Stomach (tissue), 8 donors: ENCODE measurements at regions not wholly inside any gene's neighbourhood (a gene's known extent, or its start where the extent isn't known, plus 50 kb on each side); places are given as distances from the start of the nearest gene placed in this dataset.
A peak's percentile ranks its signal among the peaks of the same experiment; 100 is the strongest.
"Not testable (repeated sequence)": the region's sequence is repeated elsewhere in the genome, so short reads cannot be mapped to it uniquely, and the experiment has no call there.

Source experiments
- DNase-seq, 2 donors: peaks; one replicate each; pipeline versions ENCODE4 v3.0.0 to v3.0.0-alpha.2; 2013 to 2019
- H3K27ac ChIP-seq, 5 donors: fragments of 200-600 bp in 4 of 5; sonication (generic) in 4 of 5; one replicate each; pipeline ENCODE4 v1.5.1; 2013 to 2019; ENCODE audit warnings: mild to moderate bottlenecking in 1 of 5, moderate library complexity in 1 of 5
- H3K27me3 ChIP-seq, 3 donors: fragments of 200-600 bp; sonication (generic); one replicate each; pipeline ENCODE4 v1.5.1; 2017 to 2019; ENCODE audit warnings: mixed run types in 1 of 3
- H3K36me3 ChIP-seq, 4 donors: fragments of 200-600 bp; sonication (generic); 1 replicate in 3 of 4; 2 replicates in 1 of 4; pipeline ENCODE4 v1.5.1; 2016 to 2019
- H3K4me1 ChIP-seq, 4 donors: fragments of 200-600 bp; sonication (generic); one replicate each; pipeline ENCODE4 v1.5.1; 2016 to 2019
- H3K4me3 ChIP-seq, 4 donors: fragments of 200-600 bp; sonication (generic) in 3 of 4; one replicate each; pipeline ENCODE4 v1.5.1; 2016 to 2019; ENCODE audit warnings: mild to moderate bottlenecking in 1 of 4
- H3K9me3 ChIP-seq, 4 donors: fragments of 200-600 bp; sonication (generic); one replicate each; pipeline ENCODE4 v1.5.1; 2016 to 2019
- EP300 ChIP-seq: sonication (generic); formaldehyde crosslinking; IDR thresholded peaks from one replicate; pipeline ENCODE4 v1.6.1; 2017; ENCODE audit warnings: antibody characterized with exemption
- POLR2A ChIP-seq, 4 donors: fragments of 450-650 bp; IDR thresholded peaks; one replicate each; pipeline ENCODE4 v1.6.1; 2016; ENCODE audit warnings: antibody characterized with exemption in 4 of 4, control low read depth in 2 of 4, mild to moderate bottlenecking in 1 of 4, moderate library complexity in 1 of 4
- POLR2AphosphoS5 ChIP-seq, 3 donors: sonication (generic); formaldehyde crosslinking; IDR thresholded peaks; one replicate each; pipeline ENCODE4 v1.6.1; 2016; ENCODE audit warnings: antibody characterized with exemption in 3 of 3
- WGBS, 5 donors: extraction: QIAGEN DNeasy Blood & Tissue Kit in 3 of 5; methylation state at CpG; one replicate each; pipeline versions ENCODE4 v1.1.5 to v1.1.7; 2013 to 2018; 5-methylcytosine and 5-hydroxymethylcytosine counted together
- intact Hi-C: fragments of 100-400 bp; cut with DNase I; formaldehyde crosslinking; loops from one replicate; pipeline ENCODE4 v1.15.1; 2023; ENCODE audit warnings: low total_unique reads
- TF ChIP-seq, protein P1 (sequence below), 7 experiments: fragments of 450-650 bp in 4 of 7; fragments of 200-600 bp in 3 of 7; sonication (generic) in 3 of 7; IDR thresholded peaks; one replicate each; pipeline ENCODE4 v1.5.1; 2016 to 2019; ENCODE audit warnings: antibody characterized with exemption in 7 of 7, control low read depth in 2 of 7, mild to moderate bottlenecking in 1 of 7
- donor health status: healthy with polysubstance abuse.
- donor health status: Bipolar disorder and iron deficiency.
- donor health status: healthy.

DNA sequence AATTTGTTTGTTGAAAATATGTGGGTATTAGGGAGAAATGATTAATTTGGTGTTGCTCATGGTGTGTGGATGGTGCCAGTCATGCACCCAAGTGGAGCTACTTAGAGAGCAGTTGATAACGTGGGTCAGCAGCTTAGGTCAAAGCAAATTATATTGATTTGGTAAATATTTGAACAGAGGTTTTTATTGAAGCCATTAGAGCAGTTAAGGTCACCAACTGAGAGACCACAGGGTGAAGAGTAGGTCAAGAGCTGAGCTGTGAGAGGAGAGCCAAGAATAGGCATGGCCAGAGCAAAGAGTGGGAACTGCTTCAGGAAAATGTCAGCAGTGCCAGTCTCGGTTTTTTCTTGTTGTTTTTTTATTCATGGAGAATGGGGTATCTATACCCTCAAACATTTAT, 97.9 kb downstream of the TMEM168 start:
- 14 to 29% (median 25%) methylated on average over 2 of the region's 2 CpGs for WGBS, 5 donors
- Histone ChIP-seq H3K9me3 (peaks cover 0 to 11% (median 9%) of the 10 kb centered on the region in 4 donors), H3K36me3 (no peaks in the 10 kb centered on the region), H3K4me1 (no peaks in the 10 kb centered on the region), H3K27me3 (no peaks in the 10 kb centered on the region), H3K4me3 (no peak overlapping the region), H3K27ac (no peak overlapping the region)
- no peak for DNase-seq
- TF ChIP-seq EP300, result no peak
- TF ChIP-seq POLR2AphosphoS5 (IDR thresholded peaks at IDR 0.05), result no peak
- TF ChIP-seq POLR2A (IDR thresholded peaks at IDR 0.05), result no peak
- TF ChIP-seq, protein P1, sequence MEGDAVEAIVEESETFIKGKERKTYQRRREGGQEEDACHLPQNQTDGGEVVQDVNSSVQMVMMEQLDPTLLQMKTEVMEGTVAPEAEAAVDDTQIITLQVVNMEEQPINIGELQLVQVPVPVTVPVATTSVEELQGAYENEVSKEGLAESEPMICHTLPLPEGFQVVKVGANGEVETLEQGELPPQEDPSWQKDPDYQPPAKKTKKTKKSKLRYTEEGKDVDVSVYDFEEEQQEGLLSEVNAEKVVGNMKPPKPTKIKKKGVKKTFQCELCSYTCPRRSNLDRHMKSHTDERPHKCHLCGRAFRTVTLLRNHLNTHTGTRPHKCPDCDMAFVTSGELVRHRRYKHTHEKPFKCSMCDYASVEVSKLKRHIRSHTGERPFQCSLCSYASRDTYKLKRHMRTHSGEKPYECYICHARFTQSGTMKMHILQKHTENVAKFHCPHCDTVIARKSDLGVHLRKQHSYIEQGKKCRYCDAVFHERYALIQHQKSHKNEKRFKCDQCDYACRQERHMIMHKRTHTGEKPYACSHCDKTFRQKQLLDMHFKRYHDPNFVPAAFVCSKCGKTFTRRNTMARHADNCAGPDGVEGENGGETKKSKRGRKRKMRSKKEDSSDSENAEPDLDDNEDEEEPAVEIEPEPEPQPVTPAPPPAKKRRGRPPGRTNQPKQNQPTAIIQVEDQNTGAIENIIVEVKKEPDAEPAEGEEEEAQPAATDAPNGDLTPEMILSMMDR (IDR thresholded peaks at IDR 0.05), result no peak
- intact Hi-C loops, result no loop called here

GRCh38 chr7:112697211-112697610, 93.0 kb downstream of the TMEM168 start:
- H3K27me3 ChIP-seq, H3K36me3 ChIP-seq, H3K4me1 ChIP-seq, DNase-seq, H3K27ac ChIP-seq, H3K4me3 ChIP-seq, intact Hi-C loops: not testable (repeated sequence)
- 88 to 98% (median 96%) methylated on average over 6 to 30 of the region's 30 CpGs for WGBS, 5 donors
- H3K9me3 ChIP-seq, result peaks cover 0 to 20% (median 15%) of the 10 kb centered on the region in 4 donors

DNA sequence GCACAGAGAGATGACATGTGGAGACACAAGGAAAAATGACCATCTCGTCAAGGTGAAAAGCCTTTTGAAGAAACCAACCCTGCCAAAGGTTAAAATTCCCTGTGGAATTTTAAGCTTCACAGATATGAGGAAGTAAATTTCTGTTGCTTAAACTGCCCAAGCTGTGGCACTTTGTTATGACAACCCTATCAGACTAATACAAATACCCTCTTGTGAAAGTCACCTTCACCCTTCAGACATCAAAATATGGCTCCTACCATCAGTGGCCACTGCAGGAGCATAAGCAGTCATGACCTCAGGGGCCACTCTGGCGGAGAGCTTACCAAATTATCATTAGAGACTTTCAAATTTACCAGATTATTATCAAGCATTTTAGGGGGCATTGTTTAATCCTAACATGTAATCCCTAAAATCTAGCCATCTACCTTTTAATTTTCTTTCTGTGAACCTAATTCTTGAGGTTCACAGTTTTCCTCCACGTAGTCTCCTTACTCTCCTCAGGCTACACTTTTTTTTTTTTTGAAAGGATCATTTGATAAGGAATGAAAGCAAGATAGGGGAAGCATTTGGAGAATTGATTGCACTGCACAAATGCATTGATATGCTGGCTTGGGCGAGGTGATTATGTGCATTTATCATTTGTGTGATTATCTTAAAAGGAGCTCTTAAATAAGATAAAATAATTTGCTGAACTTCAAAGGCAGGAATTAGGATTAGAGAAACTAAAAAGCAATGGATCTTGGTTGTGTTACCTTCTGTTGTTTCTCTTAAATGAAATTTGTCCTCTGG, 90.3 kb downstream of the TMEM168 start:
- peak in 1 of 2 donors; percentile 56 for DNase-seq
- no peak overlapping the region for H3K4me3 ChIP-seq
- H3K4me1 ChIP-seq, result no peaks in the 10 kb centered on the region
- WGBS, 5 donors, result 26 to 41% (median 32%) methylated on average over 4 of the region's 4 CpGs
- H3K27ac ChIP-seq, result no peak overlapping the region
- TF ChIP-seq, protein P1 (IDR thresholded peaks at IDR 0.05), result no peak
- TF ChIP-seq POLR2AphosphoS5 (IDR thresholded peaks at IDR 0.05) (no peak), POLR2A (IDR thresholded peaks at IDR 0.05) (no peak), EP300 (no peak)
- no peaks in the 10 kb centered on the region for H3K36me3 ChIP-seq
- intact Hi-C loops, result no loop called here
- no peaks in the 10 kb centered on the region for H3K27me3 ChIP-seq
- H3K9me3 ChIP-seq, result peaks cover 0 to 17% (median 13%) of the 10 kb centered on the region in 4 donors

GRCh38 chr7:112701456-112701855, 88.7 kb downstream of the TMEM168 start:
- Histone ChIP-seq H3K36me3 (no peaks in the 10 kb centered on the region), H3K9me3 (peaks cover 0 to 16% (median 13%) of the 10 kb centered on the region in 4 donors), H3K27ac (no peak overlapping the region), H3K4me1 (no peaks in the 10 kb centered on the region), H3K4me3 (no peak overlapping the region), H3K27me3 (no peaks in the 10 kb centered on the region)
- DNase-seq, result no peak
- TF ChIP-seq, protein P1 (IDR thresholded peaks at IDR 0.05), result no peak
- no peak for TF ChIP-seq EP300
- no peak for TF ChIP-seq POLR2A (IDR thresholded peaks at IDR 0.05)
- TF ChIP-seq POLR2AphosphoS5 (IDR thresholded peaks at IDR 0.05), result no peak
- intact Hi-C loops, result no loop called here
- 76 to 87% (median 79%) methylated on average over 3 of the region's 3 CpGs for WGBS, 5 donors

DNA sequence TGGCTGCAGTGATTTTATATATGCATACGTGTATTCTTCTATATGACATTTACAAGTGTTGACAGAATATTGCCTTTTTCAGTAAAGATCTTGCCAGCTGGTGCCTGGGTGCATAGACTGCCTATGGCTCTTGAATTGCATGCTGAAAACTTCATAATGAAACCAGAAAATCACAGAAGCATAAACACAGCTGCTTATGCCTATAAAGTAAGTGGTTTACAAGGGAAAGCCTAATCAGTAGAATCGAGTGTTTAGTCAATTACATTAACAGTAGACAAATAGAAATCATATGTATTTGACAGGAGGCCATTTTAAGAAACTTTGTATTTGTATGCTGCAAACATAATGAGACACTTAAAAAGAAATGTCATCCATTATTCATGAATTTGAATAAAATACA, 82.5 kb downstream of the TMEM168 start:
- intact Hi-C loops, result no loop called here
- H3K4me3 ChIP-seq, result no peak overlapping the region
- H3K36me3 ChIP-seq, result no peaks in the 10 kb centered on the region
- H3K27ac ChIP-seq, result no peak overlapping the region
- DNase-seq, result no peak
- WGBS, 5 donors, result 48 to 56% (median 51%) methylated on average over 2 of the region's 2 CpGs
- TF ChIP-seq, protein P1 (IDR thresholded peaks at IDR 0.05), result no peak
- TF ChIP-seq POLR2AphosphoS5 (IDR thresholded peaks at IDR 0.05) (no peak), POLR2A (IDR thresholded peaks at IDR 0.05) (no peak), EP300 (no peak)
- H3K4me1 ChIP-seq, result no peaks in the 10 kb centered on the region
- H3K27me3 ChIP-seq, result no peaks in the 10 kb centered on the region
- H3K9me3 ChIP-seq, result no peaks in the 10 kb centered on the region
